Left ventricle myocardium inferior (tissue), 1 donor: ENCODE measurements at regions not wholly inside any gene's neighbourhood (a gene's known extent, or its start where the extent isn't known, plus 50 kb on each side); places are given as distances from the start of the nearest gene placed in this dataset.
"Not testable (repeated sequence)": the region's sequence is repeated elsewhere in the genome, so short reads cannot be mapped to it uniquely, and the experiment has no call there.

Experiments
- DNase-seq: peaks from one replicate; pipeline ENCODE4 v3.0.0-alpha.2; 2020
- H3K27ac ChIP-seq: fragments of 200-600 bp; replicated peaks from 2 replicates; pipeline ENCODE4 v1.8.0; 2021
- H3K27me3 ChIP-seq: fragments of 200-600 bp; 2 replicates; pipeline ENCODE4 v1.8.0; 2021; ENCODE audit warnings: low read depth
- H3K36me3 ChIP-seq: fragments of 200-600 bp; 2 replicates; pipeline ENCODE4 v1.8.0; 2021
- H3K4me1 ChIP-seq: fragments of 200-600 bp; 2 replicates; pipeline ENCODE4 v1.8.0; 2021
- H3K4me3 ChIP-seq: fragments of 200-600 bp; 2 replicates; pipeline ENCODE4 v1.8.0; 2021; ENCODE audit warnings: mild to moderate bottlenecking, moderate library complexity
- H3K9me3 ChIP-seq: fragments of 200-600 bp; replicated peaks from 2 replicates; pipeline ENCODE4 v1.8.0; 2021
- intact Hi-C: fragments of 100-400 bp; cut with micrococcal nuclease; formaldehyde crosslinking; loops from one replicate; pipeline ENCODE4 v1.11.0; 2022
- TF ChIP-seq, protein P1 (sequence below): fragments of 200-600 bp; IDR thresholded peaks from 2 replicates; pipeline ENCODE4 v1.8.0; 2021; ENCODE audit warnings: antibody characterized with exemption, mild to moderate bottlenecking, borderline replicate concordance
- donor health status: DM: no; HTN: yes; CAD: no; lungs with severe emphysema.

DNA sequence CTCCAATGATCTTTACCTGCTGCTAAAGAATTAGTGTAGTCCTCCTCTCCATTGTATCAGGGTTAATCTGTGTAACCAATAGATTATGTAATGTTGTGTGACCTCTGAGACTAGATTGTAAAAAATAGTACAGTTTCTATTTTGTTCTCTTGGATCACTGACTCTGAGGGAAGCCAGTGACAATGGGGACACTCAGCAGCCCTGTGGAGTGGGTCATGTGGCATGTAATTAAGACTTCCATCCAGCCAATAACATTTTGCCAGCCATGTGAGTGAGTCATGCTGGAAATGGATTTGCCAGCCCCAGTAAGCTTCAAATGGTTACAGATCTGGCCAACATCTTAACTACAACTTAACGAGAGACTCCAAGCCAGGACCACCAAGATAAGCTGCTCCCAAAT is 332.3 kb downstream of the PTTG2 start:
- no peak overlapping the region for H3K4me3 ChIP-seq
- H3K9me3 ChIP-seq, result peaks cover 46% of the 10 kb centered on the region
- no peaks in the 10 kb centered on the region for H3K27me3 ChIP-seq
- TF ChIP-seq, protein P1, sequence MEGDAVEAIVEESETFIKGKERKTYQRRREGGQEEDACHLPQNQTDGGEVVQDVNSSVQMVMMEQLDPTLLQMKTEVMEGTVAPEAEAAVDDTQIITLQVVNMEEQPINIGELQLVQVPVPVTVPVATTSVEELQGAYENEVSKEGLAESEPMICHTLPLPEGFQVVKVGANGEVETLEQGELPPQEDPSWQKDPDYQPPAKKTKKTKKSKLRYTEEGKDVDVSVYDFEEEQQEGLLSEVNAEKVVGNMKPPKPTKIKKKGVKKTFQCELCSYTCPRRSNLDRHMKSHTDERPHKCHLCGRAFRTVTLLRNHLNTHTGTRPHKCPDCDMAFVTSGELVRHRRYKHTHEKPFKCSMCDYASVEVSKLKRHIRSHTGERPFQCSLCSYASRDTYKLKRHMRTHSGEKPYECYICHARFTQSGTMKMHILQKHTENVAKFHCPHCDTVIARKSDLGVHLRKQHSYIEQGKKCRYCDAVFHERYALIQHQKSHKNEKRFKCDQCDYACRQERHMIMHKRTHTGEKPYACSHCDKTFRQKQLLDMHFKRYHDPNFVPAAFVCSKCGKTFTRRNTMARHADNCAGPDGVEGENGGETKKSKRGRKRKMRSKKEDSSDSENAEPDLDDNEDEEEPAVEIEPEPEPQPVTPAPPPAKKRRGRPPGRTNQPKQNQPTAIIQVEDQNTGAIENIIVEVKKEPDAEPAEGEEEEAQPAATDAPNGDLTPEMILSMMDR, result no peak
- H3K27ac ChIP-seq, result no peak overlapping the region
- DNase-seq, result no peak
- H3K36me3 ChIP-seq, result no peaks in the 10 kb centered on the region
- no peaks in the 10 kb centered on the region for H3K4me1 ChIP-seq
- intact Hi-C loops, result no loop called here

DNA sequence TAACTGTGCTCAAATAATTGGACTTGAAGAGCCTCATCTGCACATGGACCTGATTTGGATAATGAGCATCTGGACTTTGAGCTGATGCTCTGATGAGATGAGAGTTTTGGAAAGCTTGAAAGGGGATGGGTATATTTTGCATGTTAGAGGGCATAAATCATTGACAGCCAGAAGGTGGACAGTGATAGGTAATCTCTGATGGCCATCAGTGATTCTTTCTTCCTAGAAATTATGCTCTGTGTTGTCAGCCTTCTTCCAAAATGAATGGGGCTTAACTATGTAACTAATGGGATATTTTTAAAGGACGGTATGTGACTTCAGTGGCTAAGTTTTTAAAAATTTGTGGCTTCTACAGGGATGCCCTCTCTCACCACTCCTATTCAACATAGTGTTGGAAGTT is 334.0 kb downstream of the PTTG2 start:
- H3K36me3 ChIP-seq, result no peaks in the 10 kb centered on the region
- no peaks in the 10 kb centered on the region for H3K4me1 ChIP-seq
- H3K27me3 ChIP-seq, result no peaks in the 10 kb centered on the region
- H3K4me3 ChIP-seq, result no peak overlapping the region
- DNase-seq, result no peak
- no peak overlapping the region for H3K27ac ChIP-seq
- TF ChIP-seq, protein P1, result no peak
- intact Hi-C loops, result no loop called here
- peaks cover 63% of the 10 kb centered on the region for H3K9me3 ChIP-seq

- Histone ChIP-seq H3K27me3 (no peaks in the 10 kb centered on the region), H3K9me3 (peaks cover 77% of the 10 kb centered on the region), H3K4me1 (no peaks in the 10 kb centered on the region), H3K27ac (no peak overlapping the region), H3K4me3 (no peak overlapping the region), H3K36me3 (no peaks in the 10 kb centered on the region)
- DNase-seq, result no peak
- intact Hi-C loops, result no loop called here
- TF ChIP-seq, protein P1, result no peak
Measured at GRCh38 chr4:38297061-38297460, 336.9 kb downstream of the PTTG2 start.

DNA sequence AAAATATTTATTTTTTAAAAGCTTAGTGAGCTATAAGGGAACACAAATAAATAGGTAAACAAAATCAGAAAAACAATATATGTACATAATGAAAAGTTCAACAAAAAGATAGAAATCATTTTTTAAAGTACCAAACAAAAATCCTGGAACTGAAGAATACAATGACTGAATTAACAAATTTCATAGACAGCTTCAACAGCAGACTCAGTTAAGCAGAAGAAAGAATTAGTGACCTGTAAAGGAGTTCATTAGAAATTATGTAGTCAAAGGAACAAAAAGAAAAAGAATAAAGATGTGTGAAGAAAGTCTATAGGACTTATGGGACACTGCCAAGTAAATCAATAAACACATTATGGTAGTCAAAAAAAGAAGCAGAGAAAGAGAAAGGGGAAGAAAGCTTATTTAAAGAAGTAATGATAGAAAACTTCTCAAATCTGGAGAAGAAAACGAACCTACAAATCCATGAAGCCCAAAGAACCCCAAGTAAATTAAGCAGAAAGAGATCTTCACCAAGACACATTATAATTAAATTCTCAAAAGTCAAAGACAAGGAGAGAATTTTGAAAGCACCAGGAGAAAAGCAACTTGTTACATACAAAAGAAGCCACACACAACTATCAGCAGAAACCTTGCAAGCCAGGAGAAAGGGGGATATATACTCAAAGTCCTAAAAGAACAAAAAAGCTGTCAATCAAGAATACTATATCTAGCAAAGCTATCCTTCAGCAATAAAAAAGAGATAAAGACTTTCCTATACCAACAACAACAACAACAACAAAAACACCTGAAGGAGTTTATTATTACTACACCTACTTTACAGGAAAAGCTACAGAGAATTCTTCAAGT is 338.9 kb downstream of the PTTG2 start:
- Histone ChIP-seq H3K4me1 (no peaks in the 10 kb centered on the region), H3K4me3 (no peak overlapping the region), H3K9me3 (peaks cover 68% of the 10 kb centered on the region), H3K27me3 (no peaks in the 10 kb centered on the region), H3K27ac (no peak overlapping the region), H3K36me3 (no peaks in the 10 kb centered on the region)
- TF ChIP-seq, protein P1, result no peak
- DNase-seq, result no peak
- intact Hi-C loops, result no loop called here

DNA sequence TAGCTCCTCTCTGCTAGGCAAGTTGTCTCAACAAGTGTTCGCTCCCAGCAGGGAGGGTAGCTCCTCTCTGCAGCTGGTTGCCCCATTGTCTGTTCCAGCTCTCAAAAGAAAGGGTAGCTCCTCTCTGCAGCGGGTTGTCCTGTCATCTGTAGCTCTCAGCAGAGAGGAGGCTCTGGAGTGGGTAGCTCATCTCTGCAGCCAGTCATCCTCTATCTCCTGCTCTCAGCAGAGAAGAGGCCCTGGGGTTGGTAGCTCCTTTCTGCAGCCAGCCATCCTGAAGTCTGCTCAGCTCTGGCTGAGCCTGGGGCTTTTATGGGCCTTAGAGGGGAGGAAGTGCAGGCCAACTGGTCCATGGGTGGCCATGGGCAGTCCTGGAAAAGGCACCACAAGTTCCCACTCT is 342.7 kb downstream of the PTTG2 start:
- no peaks in the 10 kb centered on the region for H3K27me3 ChIP-seq
- no peak overlapping the region for H3K4me3 ChIP-seq
- no peak overlapping the region for H3K27ac ChIP-seq
- TF ChIP-seq, protein P1, result no peak
- H3K36me3 ChIP-seq, result no peaks in the 10 kb centered on the region
- peaks cover 35% of the 10 kb centered on the region for H3K9me3 ChIP-seq
- intact Hi-C loops, result no loop called here
- DNase-seq, result no peak
- H3K4me1 ChIP-seq, result no peaks in the 10 kb centered on the region

DNA sequence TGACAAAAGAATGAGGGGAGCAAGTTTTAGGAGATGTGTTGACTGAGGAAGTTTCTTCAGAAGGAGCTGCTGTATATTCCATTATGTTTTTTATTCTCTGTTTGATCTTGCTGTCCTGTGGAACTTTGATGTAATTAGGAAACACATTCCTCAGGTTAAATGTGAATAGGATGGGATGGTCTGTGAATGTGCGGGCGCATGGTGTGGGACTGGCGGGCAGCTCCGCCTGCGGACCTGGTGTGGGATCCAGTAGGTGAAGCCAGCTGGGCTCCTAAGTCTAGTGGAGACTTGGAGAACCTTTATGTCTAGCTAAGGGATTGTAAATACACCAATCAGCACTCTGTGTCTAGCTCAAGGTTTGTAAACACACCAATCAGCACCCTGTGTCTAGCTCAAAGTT is 344.3 kb downstream of the PTTG2 start:
- peaks cover 20% of the 10 kb centered on the region for H3K9me3 ChIP-seq
- H3K27me3 ChIP-seq, H3K36me3 ChIP-seq, intact Hi-C loops, H3K4me1 ChIP-seq, H3K27ac ChIP-seq, H3K4me3 ChIP-seq, DNase-seq: not testable (repeated sequence)
